ENCODE measurements at regions not wholly inside any gene's neighbourhood (a gene's known extent, or its start where the extent isn't known, plus 50 kb on each side); places are given as distances from the start of the nearest gene placed in this dataset.

DNA sequence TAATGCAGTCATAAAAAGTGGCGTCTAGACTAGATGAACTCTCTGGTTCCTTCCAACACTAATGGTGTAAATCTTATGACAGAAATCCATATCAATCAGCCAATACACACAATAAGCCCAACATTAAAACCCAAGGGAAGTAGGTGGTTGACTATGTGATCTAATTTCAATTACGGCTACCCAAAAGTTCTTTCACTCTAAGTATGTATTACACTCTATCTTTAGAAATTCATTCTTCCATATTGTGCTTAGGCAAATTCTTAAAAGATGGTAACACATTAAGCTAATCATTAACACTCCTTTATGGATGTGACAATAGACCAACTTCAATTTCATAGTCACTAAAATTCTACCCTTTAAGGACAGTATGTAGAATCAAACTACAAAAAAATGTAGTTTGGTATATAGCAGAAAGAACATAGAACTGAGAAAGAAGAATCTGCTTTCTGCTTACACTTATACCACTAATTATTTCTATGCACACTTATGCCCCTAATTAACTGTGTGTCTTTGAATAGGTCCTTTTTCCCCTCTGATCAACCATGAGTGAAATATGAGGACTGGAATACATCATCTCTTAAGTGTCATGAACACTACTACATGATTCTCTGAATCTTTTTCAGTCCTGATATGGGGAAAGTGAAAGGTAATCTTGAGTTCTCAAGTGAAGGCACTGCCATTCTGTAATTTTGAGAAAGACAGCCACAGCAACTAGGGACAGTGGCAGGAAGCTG is 557.6 kb downstream of the IGSF11 start:
- TF ChIP-seq, protein P1, sequence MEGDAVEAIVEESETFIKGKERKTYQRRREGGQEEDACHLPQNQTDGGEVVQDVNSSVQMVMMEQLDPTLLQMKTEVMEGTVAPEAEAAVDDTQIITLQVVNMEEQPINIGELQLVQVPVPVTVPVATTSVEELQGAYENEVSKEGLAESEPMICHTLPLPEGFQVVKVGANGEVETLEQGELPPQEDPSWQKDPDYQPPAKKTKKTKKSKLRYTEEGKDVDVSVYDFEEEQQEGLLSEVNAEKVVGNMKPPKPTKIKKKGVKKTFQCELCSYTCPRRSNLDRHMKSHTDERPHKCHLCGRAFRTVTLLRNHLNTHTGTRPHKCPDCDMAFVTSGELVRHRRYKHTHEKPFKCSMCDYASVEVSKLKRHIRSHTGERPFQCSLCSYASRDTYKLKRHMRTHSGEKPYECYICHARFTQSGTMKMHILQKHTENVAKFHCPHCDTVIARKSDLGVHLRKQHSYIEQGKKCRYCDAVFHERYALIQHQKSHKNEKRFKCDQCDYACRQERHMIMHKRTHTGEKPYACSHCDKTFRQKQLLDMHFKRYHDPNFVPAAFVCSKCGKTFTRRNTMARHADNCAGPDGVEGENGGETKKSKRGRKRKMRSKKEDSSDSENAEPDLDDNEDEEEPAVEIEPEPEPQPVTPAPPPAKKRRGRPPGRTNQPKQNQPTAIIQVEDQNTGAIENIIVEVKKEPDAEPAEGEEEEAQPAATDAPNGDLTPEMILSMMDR (IDR thresholded peaks at IDR 0.05): no peak

DNA sequence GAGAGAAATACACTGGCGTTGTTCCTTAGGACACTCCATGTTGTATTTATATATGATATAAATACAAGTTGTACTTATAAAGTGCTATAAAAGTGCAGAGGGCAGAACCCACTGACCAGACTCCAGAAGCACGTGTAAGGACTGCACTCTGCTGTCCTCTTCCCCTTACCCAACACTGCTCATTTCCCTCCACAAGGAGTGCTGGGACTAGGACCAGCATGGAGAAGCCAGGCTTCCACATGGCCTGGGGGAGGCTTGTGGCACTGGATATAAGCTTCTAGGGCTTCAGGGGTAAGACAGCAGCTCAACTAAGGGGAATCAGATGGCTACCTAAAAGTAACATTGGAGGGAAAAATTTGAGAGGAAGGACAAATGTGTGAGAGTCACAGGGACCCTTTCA is 556.9 kb downstream of the IGSF11 start:
- TF ChIP-seq, protein P1 (IDR thresholded peaks at IDR 0.05): no peak

DNA sequence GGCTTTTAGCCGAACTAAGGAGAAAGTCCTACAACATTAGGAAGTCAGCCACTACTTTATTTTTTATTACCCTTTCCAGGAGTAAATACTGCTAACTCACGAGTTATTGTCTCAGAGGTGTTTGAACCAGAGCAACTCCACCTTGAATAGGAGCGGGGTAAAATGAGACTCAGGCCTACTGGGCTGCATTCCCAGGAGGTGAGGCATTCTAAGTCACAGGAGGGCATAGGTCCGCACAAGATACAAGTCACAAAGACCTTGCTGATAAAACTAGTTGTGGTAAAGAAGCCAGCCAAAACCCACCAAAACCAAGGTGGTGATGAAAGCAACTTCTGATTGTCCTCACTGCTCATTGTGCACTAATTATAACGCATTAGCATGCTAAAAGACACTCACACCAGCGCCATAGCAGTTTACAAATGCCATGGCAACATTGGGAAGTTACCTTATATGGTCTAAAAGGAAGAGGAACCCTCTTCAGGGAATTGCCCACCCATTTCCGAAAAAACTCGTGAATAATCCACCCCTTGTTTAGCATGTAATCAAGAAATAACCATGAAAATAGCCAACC is 555.9 kb downstream of the IGSF11 start:
- TF ChIP-seq, protein P1 (IDR thresholded peaks at IDR 0.05): no peak

DNA sequence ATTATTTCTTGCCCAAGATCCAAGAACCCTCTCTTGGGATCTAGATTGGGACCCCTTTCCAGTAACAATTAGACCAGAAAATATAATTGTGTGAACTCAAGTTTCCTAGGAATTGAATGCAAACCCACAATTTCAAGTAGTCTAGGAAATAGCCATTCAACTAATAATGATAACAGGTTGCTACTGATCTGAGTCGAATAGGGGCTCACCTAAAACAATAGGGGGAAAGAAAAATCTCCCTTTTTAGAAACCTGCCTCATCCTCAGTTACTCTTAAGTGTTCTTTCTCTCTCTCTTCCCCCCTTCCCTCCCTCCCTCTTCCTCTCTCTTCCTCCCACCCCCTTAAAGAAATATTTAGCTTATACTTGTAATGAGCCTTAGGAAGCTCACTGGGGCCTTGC is 555.3 kb downstream of the IGSF11 start:
- TF ChIP-seq, protein P1 (IDR thresholded peaks at IDR 0.05): no peak

DNA sequence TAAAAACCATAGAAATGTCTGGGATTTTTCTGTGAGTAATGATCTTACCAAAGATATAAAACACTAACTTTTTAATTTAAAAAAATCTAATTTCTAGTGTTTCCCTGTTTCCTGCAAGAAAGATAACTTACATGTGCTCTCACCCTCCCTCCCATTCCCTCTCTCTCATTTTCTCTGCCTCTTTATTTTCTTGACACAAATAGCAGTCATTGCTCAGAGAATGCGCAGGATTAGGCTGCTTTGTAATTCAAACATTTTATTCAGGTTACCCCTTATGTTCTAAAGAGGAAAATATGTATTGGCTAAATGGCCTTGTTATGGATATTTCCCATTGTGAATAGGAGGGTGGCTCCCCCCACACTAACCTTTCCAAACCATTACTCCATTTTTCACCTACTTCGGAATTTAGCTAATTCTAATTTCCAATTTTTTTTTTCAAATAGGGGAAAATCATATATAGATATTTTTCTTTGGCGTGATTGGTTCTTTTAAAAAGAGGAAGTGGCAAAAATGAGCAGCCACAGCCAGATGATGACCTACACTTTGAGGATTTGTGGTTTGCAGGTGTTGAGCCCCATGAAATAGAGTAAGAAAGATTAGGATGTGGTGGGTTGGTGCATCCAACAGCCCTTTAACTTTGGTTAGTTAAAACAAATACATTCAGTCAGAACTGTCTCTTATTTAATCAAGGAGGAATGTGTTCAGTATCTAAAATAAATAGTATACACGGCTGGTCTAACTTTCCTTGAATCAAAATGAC is 554.4 kb downstream of the IGSF11 start:
- TF ChIP-seq, protein P1 (IDR thresholded peaks at IDR 0.05): no peak

DNA sequence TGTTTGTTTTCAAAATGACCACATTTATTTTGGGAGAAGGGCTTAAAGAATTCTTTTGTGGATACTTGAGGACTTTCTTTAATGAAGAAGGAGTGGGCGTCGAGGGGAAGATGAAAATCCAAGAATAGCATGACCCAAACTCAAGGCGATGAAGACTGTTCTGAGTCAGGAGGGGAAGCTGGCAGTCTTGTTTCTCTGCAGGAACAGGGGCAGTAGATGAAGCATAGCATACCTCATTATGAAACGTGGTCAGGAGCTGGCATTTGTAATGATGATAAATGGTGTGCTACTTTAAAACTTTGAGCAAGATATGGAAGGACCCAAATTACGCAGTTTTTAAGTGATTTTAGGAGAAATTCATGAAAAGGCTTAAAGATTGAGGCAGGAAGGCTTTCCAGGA is 549.0 kb downstream of the IGSF11 start:
- TF ChIP-seq, protein P1 (IDR thresholded peaks at IDR 0.05): no peak

DNA sequence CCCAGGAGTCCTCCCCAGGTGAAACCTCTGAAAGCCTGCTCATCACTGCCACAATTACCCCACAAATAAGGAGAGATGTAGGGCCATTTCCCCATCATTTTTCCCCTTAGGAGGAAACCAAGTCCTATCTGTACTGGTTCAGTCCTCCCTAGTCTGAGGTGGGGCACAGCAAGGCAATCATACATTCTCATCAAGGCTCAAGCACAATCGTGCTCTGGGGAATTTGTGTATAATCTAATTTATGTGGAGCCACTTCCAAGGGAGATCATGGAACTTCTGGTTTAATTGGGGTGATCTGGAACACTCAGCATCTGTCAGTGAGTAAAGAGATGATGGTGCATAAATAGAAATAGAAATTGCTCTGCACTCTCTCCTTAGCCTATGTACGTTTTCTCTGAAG is 546.9 kb downstream of the IGSF11 start:
- TF ChIP-seq, protein P1 (IDR thresholded peaks at IDR 0.05): no peak

Data from LNCAP (cell line).